Smooth muscle cell (in vitro differentiated cells): ENCODE measurements at regions not wholly inside any gene's neighbourhood (a gene's known extent, or its start where the extent isn't known, plus 50 kb on each side); places are given as distances from the start of the nearest gene placed in this dataset.

Experiments used
- DNase-seq: peaks from one replicate; lab custom pipeline; 2025; ENCODE audit not compliant: unreplicated experiment; lab: John Stamatoyannopoulos, UW
- H2AFZ ChIP-seq: fragments of 200-600 bp; sonication (generic); 2 replicates; pipeline ENCODE4 v1.6.0; 2016; ENCODE audit warnings: antibody characterized with exemption, low read depth, mild to moderate bottlenecking
- H3F3A ChIP-seq: fragments of 200-600 bp; sonication (generic); 2 replicates; pipeline ENCODE4 v1.6.0; 2017; ENCODE audit warnings: antibody characterized with exemption, low read depth
- H3K27ac ChIP-seq: fragments of 200-600 bp; sonication (generic); 2 replicates; pipeline ENCODE4 v1.5.1; 2016; ENCODE audit warnings: low read depth, mild to moderate bottlenecking
- H3K27me3 ChIP-seq: fragments of 200-600 bp; sonication (generic); 2 replicates; pipeline ENCODE4 v1.6.1; 2016; ENCODE audit warnings: low read depth, mild to moderate bottlenecking
- H3K36me3 ChIP-seq: fragments of 200-600 bp; sonication (generic); 2 replicates; pipeline ENCODE4 v1.5.1; 2016; ENCODE audit warnings: low read depth
- H3K4me1 ChIP-seq: fragments of 200-600 bp; sonication (generic); 2 replicates; pipeline ENCODE4 v1.5.1; 2016; ENCODE audit warnings: low read depth
- H3K4me2 ChIP-seq: fragments of 200-600 bp; sonication (generic); 2 replicates; pipeline ENCODE4 v1.6.0; 2016; ENCODE audit warnings: mild to moderate bottlenecking
- H3K4me3 ChIP-seq: fragments of 200-600 bp; sonication (generic); 2 replicates; pipeline ENCODE4 v1.5.1; 2016; ENCODE audit warnings: mild to moderate bottlenecking
- H3K79me2 ChIP-seq: fragments of 200-600 bp; sonication (generic); 2 replicates; pipeline ENCODE4 v1.6.0; 2016; ENCODE audit warnings: low read depth, mild to moderate bottlenecking
- H3K9ac ChIP-seq: fragments of 200-600 bp; sonication (generic); 2 replicates; pipeline ENCODE4 v1.6.0; 2016; ENCODE audit warnings: low read depth
- H3K9me3 ChIP-seq: fragments of 200-600 bp; sonication (generic); replicated peaks from 2 replicates; pipeline ENCODE4 v1.5.1; 2016; ENCODE audit warnings: low read depth
- H4K20me1 ChIP-seq: fragments of 200-600 bp; sonication (generic); 2 replicates; pipeline ENCODE4 v1.6.0; 2016; ENCODE audit warnings: low read depth
- CTCF ChIP-seq: fragments of 200-600 bp; sonication (generic); IDR thresholded peaks from 2 replicates; pipeline ENCODE4 v1.5.1; 2017; ENCODE audit warnings: borderline replicate concordance, mild to moderate bottlenecking, antibody characterized with exemption; ENCODE audit not compliant: insufficient read depth, poor library complexity, severe bottlenecking
- WGBS: methylation state at CpG from one replicate; pipeline ENCODE4 v1.1.7; 2016; ENCODE audit warnings: low lambda C conversion rate; 5-methylcytosine and 5-hydroxymethylcytosine counted together

GRCh38 chr4:38598489-38598888 lies 65.5 kb upstream of the KLF3 start:
- H3K4me1 ChIP-seq, result no peaks in the 10 kb centered on the region
- 95% methylated on average over 3 of the region's 3 CpGs for WGBS
- H3K79me2 ChIP-seq, result no peaks in the 10 kb centered on the region
- no peak overlapping the region for H3K4me3 ChIP-seq
- no peak for DNase-seq
- no peaks in the 10 kb centered on the region for H3K9me3 ChIP-seq
- H2AFZ ChIP-seq, result no peak overlapping the region
- no peak overlapping the region for H3K9ac ChIP-seq
- H3K4me2 ChIP-seq, result no peak overlapping the region
- H3K27ac ChIP-seq, result no peak overlapping the region
- H3F3A ChIP-seq, result no peaks in the 10 kb centered on the region
- no peaks in the 10 kb centered on the region for H3K36me3 ChIP-seq
- no peaks in the 10 kb centered on the region for H4K20me1 ChIP-seq
- H3K27me3 ChIP-seq, result no peaks in the 10 kb centered on the region
- TF ChIP-seq CTCF, result no peak

GRCh38 chr4:38600575-38600974 lies 63.4 kb upstream of the KLF3 start:
- no peak overlapping the region for H3K4me3 ChIP-seq
- no peak overlapping the region for H3K4me2 ChIP-seq
- no peak for TF ChIP-seq CTCF
- H3K9ac ChIP-seq, result no peak overlapping the region
- H3K9me3 ChIP-seq, result no peaks in the 10 kb centered on the region
- H3K27me3 ChIP-seq, result no peaks in the 10 kb centered on the region
- H4K20me1 ChIP-seq, result no peaks in the 10 kb centered on the region
- WGBS, result 89% methylated on average over 4 of the region's 4 CpGs
- no peak overlapping the region for H3K27ac ChIP-seq
- no peak overlapping the region for H2AFZ ChIP-seq
- peaks cover 7% of the 10 kb centered on the region for H3K4me1 ChIP-seq
- H3K79me2 ChIP-seq, result no peaks in the 10 kb centered on the region
- no peaks in the 10 kb centered on the region for H3K36me3 ChIP-seq
- DNase-seq, result no peak
- H3F3A ChIP-seq, result no peaks in the 10 kb centered on the region

GRCh38 chr4:38601244-38601915 lies 62.6 kb upstream of the KLF3 start:
- H3K9me3 ChIP-seq, result no peaks in the 10 kb centered on the region
- 62% methylated on average over 6 of the region's 6 CpGs for WGBS
- H3F3A ChIP-seq, result no peaks in the 10 kb centered on the region
- no peaks in the 10 kb centered on the region for H4K20me1 ChIP-seq
- H3K79me2 ChIP-seq, result no peaks in the 10 kb centered on the region
- H3K4me3 ChIP-seq, result no peak overlapping the region
- no peak for DNase-seq
- H2AFZ ChIP-seq, result no peak overlapping the region
- H3K27ac ChIP-seq, result no peak overlapping the region
- peaks cover 11% of the 10 kb centered on the region for H3K4me1 ChIP-seq
- H3K9ac ChIP-seq, result no peak overlapping the region
- H3K27me3 ChIP-seq, result no peaks in the 10 kb centered on the region
- H3K36me3 ChIP-seq, result no peaks in the 10 kb centered on the region
- H3K4me2 ChIP-seq, result no peak overlapping the region
- TF ChIP-seq CTCF, result no peak

GRCh38 chr4:38601916-38602291 lies 62.1 kb upstream of the KLF3 start:
- Histone ChIP-seq H3K79me2 (no peaks in the 10 kb centered on the region), H3K9ac (no peak overlapping the region)
- WGBS, result 47% methylated on average over 3 of the region's 3 CpGs

More at GRCh38 chr4:38601916-38602291, 62.1 kb upstream of the KLF3 start:
- no peaks in the 10 kb centered on the region for H3F3A ChIP-seq
- H3K27ac ChIP-seq, result no peak overlapping the region
- H2AFZ ChIP-seq, result no peak overlapping the region
- no peaks in the 10 kb centered on the region for H3K9me3 ChIP-seq
- H3K4me2 ChIP-seq, result no peak overlapping the region
- no peaks in the 10 kb centered on the region for H3K27me3 ChIP-seq
- TF ChIP-seq CTCF, result no peak
- H4K20me1 ChIP-seq, result no peaks in the 10 kb centered on the region
- peaks cover 11% of the 10 kb centered on the region for H3K4me1 ChIP-seq
- no peak overlapping the region for H3K4me3 ChIP-seq
- no peaks in the 10 kb centered on the region for H3K36me3 ChIP-seq
- no peak for DNase-seq
